ENCODE measurements at regions not wholly inside any gene's neighbourhood (a gene's known extent, or its start where the extent isn't known, plus 50 kb on each side); places are given as distances from the start of the nearest gene placed in this dataset.
A peak's percentile ranks its signal among the peaks of the same experiment; 100 is the strongest.

DNA sequence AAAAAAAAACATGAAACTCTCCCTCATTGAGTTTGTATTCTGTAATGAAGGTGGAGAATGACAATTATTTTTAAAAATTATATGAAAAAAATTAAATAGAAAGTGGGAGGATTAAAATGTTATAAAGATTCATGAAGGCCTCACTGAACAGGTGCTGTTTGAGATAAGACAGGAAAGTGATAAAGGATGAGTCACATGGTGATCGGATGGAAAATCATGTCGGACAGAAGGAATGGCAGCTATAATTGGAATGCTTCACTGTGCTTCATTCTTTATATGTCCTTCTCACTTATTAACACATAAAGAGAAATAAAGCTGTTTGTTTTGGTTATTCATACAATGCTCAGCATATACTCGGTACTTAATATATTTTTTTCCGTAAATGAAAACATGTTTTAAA, 464.5 kb upstream of the RGMB start:
- peak; percentile 3; the same call in 1 of the 3 replicates for ATAC-seq
- no peak for TF ChIP-seq PPARA (CRISPR knock-in tag; IDR thresholded peaks at IDR 0.05; ENCODE audit: borderline replicate concordance)
- TF ChIP-seq GLIS3 (CRISPR knock-in tag; IDR thresholded peaks at IDR 0.05): no peak
- TF ChIP-seq, protein P1, sequence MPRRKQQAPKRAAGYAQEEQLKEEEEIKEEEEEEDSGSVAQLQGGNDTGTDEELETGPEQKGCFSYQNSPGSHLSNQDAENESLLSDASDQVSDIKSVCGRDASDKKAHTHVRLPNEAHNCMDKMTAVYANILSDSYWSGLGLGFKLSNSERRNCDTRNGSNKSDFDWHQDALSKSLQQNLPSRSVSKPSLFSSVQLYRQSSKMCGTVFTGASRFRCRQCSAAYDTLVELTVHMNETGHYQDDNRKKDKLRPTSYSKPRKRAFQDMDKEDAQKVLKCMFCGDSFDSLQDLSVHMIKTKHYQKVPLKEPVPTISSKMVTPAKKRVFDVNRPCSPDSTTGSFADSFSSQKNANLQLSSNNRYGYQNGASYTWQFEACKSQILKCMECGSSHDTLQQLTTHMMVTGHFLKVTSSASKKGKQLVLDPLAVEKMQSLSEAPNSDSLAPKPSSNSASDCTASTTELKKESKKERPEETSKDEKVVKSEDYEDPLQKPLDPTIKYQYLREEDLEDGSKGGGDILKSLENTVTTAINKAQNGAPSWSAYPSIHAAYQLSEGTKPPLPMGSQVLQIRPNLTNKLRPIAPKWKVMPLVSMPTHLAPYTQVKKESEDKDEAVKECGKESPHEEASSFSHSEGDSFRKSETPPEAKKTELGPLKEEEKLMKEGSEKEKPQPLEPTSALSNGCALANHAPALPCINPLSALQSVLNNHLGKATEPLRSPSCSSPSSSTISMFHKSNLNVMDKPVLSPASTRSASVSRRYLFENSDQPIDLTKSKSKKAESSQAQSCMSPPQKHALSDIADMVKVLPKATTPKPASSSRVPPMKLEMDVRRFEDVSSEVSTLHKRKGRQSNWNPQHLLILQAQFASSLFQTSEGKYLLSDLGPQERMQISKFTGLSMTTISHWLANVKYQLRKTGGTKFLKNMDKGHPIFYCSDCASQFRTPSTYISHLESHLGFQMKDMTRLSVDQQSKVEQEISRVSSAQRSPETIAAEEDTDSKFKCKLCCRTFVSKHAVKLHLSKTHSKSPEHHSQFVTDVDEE (CRISPR knock-in tag; IDR thresholded peaks at IDR 0.05): no peak
- TF ChIP-seq, protein P2, sequence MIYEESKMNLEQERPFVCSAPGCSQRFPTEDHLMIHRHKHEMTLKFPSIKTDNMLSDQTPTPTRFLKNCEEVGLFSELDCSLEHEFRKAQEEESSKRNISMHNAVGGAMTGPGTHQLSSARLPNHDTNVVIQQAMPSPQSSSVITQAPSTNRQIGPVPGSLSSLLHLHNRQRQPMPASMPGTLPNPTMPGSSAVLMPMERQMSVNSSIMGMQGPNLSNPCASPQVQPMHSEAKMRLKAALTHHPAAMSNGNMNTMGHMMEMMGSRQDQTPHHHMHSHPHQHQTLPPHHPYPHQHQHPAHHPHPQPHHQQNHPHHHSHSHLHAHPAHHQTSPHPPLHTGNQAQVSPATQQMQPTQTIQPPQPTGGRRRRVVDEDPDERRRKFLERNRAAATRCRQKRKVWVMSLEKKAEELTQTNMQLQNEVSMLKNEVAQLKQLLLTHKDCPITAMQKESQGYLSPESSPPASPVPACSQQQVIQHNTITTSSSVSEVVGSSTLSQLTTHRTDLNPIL (CRISPR knock-in tag; IDR thresholded peaks at IDR 0.05; ENCODE audit: low read depth): no peak
- TF ChIP-seq ZNF70 (CRISPR knock-in tag; IDR thresholded peaks at IDR 0.05): no peak
- TF ChIP-seq ARNTL (CRISPR knock-in tag; IDR thresholded peaks at IDR 0.05; ENCODE audit: borderline replicate concordance, low read depth): no peak
- TF ChIP-seq, protein P3, sequence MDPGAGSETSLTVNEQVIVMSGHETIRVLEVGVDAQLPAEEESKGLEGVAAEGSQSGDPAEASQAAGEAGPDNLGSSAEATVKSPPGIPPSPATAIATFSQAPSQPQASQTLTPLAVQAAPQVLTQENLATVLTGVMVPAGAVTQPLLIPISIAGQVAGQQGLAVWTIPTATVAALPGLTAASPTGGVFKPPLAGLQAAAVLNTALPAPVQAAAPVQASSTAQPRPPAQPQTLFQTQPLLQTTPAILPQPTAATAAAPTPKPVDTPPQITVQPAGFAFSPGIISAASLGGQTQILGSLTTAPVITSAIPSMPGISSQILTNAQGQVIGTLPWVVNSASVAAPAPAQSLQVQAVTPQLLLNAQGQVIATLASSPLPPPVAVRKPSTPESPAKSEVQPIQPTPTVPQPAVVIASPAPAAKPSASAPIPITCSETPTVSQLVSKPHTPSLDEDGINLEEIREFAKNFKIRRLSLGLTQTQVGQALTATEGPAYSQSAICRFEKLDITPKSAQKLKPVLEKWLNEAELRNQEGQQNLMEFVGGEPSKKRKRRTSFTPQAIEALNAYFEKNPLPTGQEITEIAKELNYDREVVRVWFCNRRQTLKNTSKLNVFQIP (CRISPR knock-in tag; IDR thresholded peaks at IDR 0.05; ENCODE audit: borderline replicate concordance, low read depth): no peak
- TF ChIP-seq OSR1 (CRISPR knock-in tag; IDR thresholded peaks at IDR 0.05): no peak
- TF ChIP-seq ZNF8 (CRISPR knock-in tag; IDR thresholded peaks at IDR 0.05): no peak
- no peak for TF ChIP-seq CSDC2 (CRISPR knock-in tag; IDR thresholded peaks at IDR 0.05)

DNA sequence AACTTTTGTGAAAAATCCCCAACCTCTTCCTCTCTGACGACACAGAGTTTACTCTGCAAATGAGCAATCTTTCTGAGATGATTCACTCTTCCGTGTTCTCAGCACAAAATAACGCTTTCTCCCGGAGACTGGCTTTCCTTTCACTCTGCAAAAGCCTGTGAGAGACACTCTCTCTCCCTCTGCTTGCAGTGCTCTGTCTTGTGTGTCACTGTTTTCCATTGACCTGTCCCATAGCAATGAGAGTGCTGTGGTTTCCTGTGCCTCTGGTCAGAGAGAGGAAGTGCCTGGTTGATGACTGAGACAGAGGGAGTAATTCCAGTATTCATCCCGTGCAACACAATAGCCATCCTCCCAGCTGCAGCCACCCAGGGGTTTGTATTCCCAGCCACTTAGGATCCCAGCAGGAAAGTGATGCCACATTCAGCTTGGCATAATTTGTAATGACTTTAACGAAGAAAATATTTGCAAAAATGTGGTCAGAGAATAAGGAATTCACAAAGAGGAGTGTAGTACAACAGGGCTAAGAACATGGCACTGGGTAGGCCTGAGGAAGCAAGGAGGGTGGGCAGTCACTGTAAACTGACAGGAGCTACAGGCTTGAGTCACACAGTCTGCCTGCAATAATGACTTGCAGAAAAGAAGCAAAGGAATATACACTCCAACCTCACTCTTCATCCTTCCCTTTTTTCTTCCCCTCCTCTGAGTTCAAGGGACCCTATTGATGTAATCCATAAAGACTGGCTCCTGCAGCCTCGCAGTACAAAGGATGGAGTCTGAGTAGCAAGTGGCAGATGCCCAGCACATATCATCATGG, 463.5 kb upstream of the RGMB start:
- ATAC-seq: peak; percentile 90
- no peak for TF ChIP-seq GLIS3 (CRISPR knock-in tag; IDR thresholded peaks at IDR 0.05)
- TF ChIP-seq BACH2 (CRISPR knock-in tag; IDR thresholded peaks at IDR 0.05; ENCODE audit: borderline replicate concordance): no peak
- no peak for TF ChIP-seq ZNF8 (CRISPR knock-in tag; IDR thresholded peaks at IDR 0.05)
- TF ChIP-seq, protein P4, sequence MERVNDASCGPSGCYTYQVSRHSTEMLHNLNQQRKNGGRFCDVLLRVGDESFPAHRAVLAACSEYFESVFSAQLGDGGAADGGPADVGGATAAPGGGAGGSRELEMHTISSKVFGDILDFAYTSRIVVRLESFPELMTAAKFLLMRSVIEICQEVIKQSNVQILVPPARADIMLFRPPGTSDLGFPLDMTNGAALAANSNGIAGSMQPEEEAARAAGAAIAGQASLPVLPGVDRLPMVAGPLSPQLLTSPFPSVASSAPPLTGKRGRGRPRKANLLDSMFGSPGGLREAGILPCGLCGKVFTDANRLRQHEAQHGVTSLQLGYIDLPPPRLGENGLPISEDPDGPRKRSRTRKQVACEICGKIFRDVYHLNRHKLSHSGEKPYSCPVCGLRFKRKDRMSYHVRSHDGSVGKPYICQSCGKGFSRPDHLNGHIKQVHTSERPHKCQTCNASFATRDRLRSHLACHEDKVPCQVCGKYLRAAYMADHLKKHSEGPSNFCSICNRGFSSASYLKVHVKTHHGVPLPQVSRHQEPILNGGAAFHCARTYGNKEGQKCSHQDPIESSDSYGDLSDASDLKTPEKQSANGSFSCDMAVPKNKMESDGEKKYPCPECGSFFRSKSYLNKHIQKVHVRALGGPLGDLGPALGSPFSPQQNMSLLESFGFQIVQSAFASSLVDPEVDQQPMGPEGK (CRISPR knock-in tag; IDR thresholded peaks at IDR 0.05; ENCODE audit: borderline replicate concordance): no peak
- TF ChIP-seq, protein P3 (CRISPR knock-in tag; IDR thresholded peaks at IDR 0.05; ENCODE audit: borderline replicate concordance, low read depth): no peak
- TF ChIP-seq ZFP30 (CRISPR knock-in tag; IDR thresholded peaks at IDR 0.05): no peak
- TF ChIP-seq RARB (CRISPR knock-in tag; IDR thresholded peaks at IDR 0.05): no peak
- no peak for TF ChIP-seq ZC3H10 (CRISPR knock-in tag; IDR thresholded peaks at IDR 0.05)
- TF ChIP-seq SNAI2 (CRISPR knock-in tag; IDR thresholded peaks at IDR 0.05): no peak
- no peak for TF ChIP-seq ZNF565 (CRISPR knock-in tag; conservative IDR thresholded peaks at IDR 0.05; ENCODE audit: low read depth)
- TF ChIP-seq, protein P5, sequence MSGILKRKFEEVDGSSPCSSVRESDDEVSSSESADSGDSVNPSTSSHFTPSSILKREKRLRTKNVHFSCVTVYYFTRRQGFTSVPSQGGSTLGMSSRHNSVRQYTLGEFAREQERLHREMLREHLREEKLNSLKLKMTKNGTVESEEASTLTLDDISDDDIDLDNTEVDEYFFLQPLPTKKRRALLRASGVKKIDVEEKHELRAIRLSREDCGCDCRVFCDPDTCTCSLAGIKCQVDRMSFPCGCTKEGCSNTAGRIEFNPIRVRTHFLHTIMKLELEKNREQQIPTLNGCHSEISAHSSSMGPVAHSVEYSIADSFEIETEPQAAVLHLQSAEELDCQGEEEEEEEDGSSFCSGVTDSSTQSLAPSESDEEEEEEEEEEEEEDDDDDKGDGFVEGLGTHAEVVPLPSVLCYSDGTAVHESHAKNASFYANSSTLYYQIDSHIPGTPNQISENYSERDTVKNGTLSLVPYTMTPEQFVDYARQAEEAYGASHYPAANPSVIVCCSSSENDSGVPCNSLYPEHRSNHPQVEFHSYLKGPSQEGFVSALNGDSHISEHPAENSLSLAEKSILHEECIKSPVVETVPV (CRISPR knock-in tag; IDR thresholded peaks at IDR 0.05): no peak
- TF ChIP-seq ZNF70 (CRISPR knock-in tag; IDR thresholded peaks at IDR 0.05): no peak
- TF ChIP-seq TOX (CRISPR knock-in tag; IDR thresholded peaks at IDR 0.05; ENCODE audit: borderline replicate concordance): no peak; the same call in 1 of the 2 replicates
